Astrocyte of the spinal cord (primary cell): ENCODE measurements at regions not wholly inside any gene's neighbourhood (a gene's known extent, or its start where the extent isn't known, plus 50 kb on each side); places are given as distances from the start of the nearest gene placed in this dataset.

ENCODE experiments used
- DNase-seq: peaks from one replicate; pipeline ENCODE4 v3.0.0; 2011; ENCODE audit warnings: low read depth, low spot score
- H3K4me3 ChIP-seq: 2 replicates; pipeline ENCODE4 v1.5.1; 2011; ENCODE audit warnings: low read depth, mild to moderate bottlenecking, low read length, moderate library complexity
- in situ Hi-C: cut with HindIII; loops from 2 replicates; pipeline ENCODE4 v1.10.0; 2017; ENCODE audit warnings: low sequenced_read_pairs
- TF ChIP-seq, protein P1 (sequence below): IDR thresholded peaks from 2 replicates; pipeline ENCODE4 v1.5.1; 2012; ENCODE audit warnings: low read depth, mild to moderate bottlenecking, low read length, inconsistent platforms

- TF ChIP-seq, protein P1, sequence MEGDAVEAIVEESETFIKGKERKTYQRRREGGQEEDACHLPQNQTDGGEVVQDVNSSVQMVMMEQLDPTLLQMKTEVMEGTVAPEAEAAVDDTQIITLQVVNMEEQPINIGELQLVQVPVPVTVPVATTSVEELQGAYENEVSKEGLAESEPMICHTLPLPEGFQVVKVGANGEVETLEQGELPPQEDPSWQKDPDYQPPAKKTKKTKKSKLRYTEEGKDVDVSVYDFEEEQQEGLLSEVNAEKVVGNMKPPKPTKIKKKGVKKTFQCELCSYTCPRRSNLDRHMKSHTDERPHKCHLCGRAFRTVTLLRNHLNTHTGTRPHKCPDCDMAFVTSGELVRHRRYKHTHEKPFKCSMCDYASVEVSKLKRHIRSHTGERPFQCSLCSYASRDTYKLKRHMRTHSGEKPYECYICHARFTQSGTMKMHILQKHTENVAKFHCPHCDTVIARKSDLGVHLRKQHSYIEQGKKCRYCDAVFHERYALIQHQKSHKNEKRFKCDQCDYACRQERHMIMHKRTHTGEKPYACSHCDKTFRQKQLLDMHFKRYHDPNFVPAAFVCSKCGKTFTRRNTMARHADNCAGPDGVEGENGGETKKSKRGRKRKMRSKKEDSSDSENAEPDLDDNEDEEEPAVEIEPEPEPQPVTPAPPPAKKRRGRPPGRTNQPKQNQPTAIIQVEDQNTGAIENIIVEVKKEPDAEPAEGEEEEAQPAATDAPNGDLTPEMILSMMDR = no peak
- in situ Hi-C loops = no loop called here
- H3K4me3 ChIP-seq = no peak overlapping the region
- DNase-seq = no peak
Observed at GRCh38 chr13:74973935-74974879, 507.8 kb downstream of the TBC1D4 start.

GRCh38 chr13:74969419-74969818 lies 512.5 kb downstream of the TBC1D4 start:
- no peak overlapping the region for H3K4me3 ChIP-seq
- TF ChIP-seq, protein P1 = no peak
- DNase-seq = no peak
- in situ Hi-C loops = no loop called here

GRCh38 chr13:74966814-74967424 lies 515.0 kb downstream of the TBC1D4 start:
- peak; percentile 38 for DNase-seq
- TF ChIP-seq, protein P1 = no peak
- no peak overlapping the region for H3K4me3 ChIP-seq
- in situ Hi-C loops = no loop called here

DNA sequence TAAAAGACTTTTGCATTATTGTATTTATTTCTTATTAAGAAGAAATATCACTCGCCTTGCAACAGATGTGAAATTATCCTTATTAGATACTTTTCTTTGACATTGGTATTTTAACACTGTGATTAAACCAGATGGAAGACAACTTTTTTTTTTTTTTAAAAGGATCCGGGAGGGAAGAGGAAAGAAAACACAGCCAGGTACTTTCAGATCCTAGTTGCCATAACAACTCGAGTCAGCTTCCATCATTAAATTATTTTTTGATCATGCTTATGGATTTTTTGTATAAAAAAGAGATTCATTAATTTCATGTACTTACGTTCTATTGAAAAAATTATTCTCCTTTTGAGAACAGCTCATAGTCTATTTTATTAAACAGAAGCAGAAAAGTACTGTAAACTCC lies 515.7 kb downstream of the TBC1D4 start:
- no peak overlapping the region for H3K4me3 ChIP-seq
- DNase-seq = no peak
- in situ Hi-C loops = no loop called here
- TF ChIP-seq, protein P1 = no peak

DNA sequence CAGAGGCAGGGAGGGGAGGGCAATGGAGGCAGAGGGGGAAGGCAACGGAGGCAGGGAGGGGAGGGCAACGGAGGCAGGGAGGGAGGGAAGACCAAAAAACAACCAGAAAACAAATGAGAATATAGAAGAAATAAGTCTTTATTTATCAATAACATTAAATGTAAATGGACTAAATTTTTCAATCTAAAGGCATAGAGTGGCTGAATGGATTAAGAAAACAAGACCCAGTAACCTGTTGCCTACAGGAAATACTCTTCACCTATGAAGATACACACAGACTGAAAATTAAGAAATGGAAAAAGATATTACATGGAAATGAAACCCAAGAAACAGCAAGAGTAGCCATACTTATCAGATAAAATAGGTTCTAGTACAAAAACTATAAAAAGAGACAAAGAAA lies 536.3 kb downstream of the TBC1D4 start:
- no peak overlapping the region for H3K4me3 ChIP-seq
- TF ChIP-seq, protein P1 = no peak
- DNase-seq = no peak
- in situ Hi-C loops = no loop called here

- H3K4me3 ChIP-seq = no peak overlapping the region
- in situ Hi-C loops = no loop called here
- TF ChIP-seq, protein P1 = no peak
- no peak for DNase-seq
Observed at GRCh38 chr13:74931698-74932433, 550.1 kb downstream of the TBC1D4 start.
